ENCODE measurements at regions not wholly inside any gene's neighbourhood (a gene's known extent, or its start where the extent isn't known, plus 50 kb on each side); places are given as distances from the start of the nearest gene placed in this dataset.

GRCh38 chr7:24051651-24052050 is 232.3 kb upstream of the NPY start:
- Mint-ChIP-seq H3K9me3 (ENCODE audit: unreplicated experiment) (no peaks in the 10 kb centered on the region), H3K36me3 (ENCODE audit: unreplicated experiment) (no peaks in the 10 kb centered on the region), H3K27me3 (ENCODE audit: unreplicated experiment) (peaks cover 8% of the 10 kb centered on the region), H3K27ac (ENCODE audit: unreplicated experiment) (no peak overlapping the region), H3K4me1 (ENCODE audit: unreplicated experiment) (peaks cover 8% of the 10 kb centered on the region), H3K4me3 (ENCODE audit: unreplicated experiment) (no peak overlapping the region)
- TF ChIP-seq, protein P1, sequence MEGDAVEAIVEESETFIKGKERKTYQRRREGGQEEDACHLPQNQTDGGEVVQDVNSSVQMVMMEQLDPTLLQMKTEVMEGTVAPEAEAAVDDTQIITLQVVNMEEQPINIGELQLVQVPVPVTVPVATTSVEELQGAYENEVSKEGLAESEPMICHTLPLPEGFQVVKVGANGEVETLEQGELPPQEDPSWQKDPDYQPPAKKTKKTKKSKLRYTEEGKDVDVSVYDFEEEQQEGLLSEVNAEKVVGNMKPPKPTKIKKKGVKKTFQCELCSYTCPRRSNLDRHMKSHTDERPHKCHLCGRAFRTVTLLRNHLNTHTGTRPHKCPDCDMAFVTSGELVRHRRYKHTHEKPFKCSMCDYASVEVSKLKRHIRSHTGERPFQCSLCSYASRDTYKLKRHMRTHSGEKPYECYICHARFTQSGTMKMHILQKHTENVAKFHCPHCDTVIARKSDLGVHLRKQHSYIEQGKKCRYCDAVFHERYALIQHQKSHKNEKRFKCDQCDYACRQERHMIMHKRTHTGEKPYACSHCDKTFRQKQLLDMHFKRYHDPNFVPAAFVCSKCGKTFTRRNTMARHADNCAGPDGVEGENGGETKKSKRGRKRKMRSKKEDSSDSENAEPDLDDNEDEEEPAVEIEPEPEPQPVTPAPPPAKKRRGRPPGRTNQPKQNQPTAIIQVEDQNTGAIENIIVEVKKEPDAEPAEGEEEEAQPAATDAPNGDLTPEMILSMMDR (IDR thresholded peaks at IDR 0.05): no peak
- DNase-seq (ENCODE audit: extremely low spot score, unreplicated experiment): no peak

DNA sequence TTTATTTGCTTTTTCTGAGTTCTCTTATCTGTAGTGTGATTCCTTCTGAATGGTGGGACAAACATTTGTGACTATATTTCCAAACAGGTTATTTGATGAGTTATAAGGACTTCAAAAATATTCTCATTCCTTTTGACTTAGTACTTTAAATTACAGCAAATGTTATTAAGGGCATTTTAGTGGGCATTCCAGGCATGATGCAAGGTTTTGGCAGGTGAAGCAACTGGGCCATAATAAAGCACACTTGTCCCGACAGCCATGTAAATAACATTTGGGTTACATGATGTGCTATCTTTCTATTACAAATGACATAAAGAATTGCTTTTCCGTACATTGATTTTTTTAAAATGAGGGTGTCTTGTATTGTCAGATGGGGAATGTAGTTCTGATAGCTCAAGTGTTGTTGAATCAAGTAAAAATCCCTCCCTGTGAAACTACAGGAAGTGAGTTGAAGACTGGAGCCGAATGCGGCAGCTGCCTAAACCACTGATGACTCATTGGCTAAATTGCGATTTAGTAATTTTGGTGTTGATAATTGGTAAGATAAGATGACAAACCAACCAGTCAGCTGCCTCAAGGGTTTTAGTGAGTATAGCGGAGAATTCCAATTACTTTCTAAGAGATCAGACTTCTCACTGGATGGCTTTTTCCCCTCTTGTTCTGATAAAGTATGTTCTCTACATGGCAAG is 231.3 kb upstream of the NPY start:
- no peak for DNase-seq (ENCODE audit: extremely low spot score, unreplicated experiment)
- no peak overlapping the region for H3K27ac Mint-ChIP-seq (ENCODE audit: unreplicated experiment)
- H3K4me3 Mint-ChIP-seq (ENCODE audit: unreplicated experiment): no peak overlapping the region
- no peaks in the 10 kb centered on the region for H3K9me3 Mint-ChIP-seq (ENCODE audit: unreplicated experiment)
- H3K4me1 Mint-ChIP-seq (ENCODE audit: unreplicated experiment): peaks cover 8% of the 10 kb centered on the region
- H3K27me3 Mint-ChIP-seq (ENCODE audit: unreplicated experiment): peaks cover 8% of the 10 kb centered on the region
- TF ChIP-seq, protein P1 (IDR thresholded peaks at IDR 0.05): no peak
- H3K36me3 Mint-ChIP-seq (ENCODE audit: unreplicated experiment): no peaks in the 10 kb centered on the region

- Mint-ChIP-seq H3K9me3 (ENCODE audit: unreplicated experiment) (no peaks in the 10 kb centered on the region), H3K4me1 (ENCODE audit: unreplicated experiment) (peaks cover 8% of the 10 kb centered on the region), H3K36me3 (ENCODE audit: unreplicated experiment) (no peaks in the 10 kb centered on the region), H3K27ac (ENCODE audit: unreplicated experiment) (no peak overlapping the region), H3K4me3 (ENCODE audit: unreplicated experiment) (no peak overlapping the region), H3K27me3 (ENCODE audit: unreplicated experiment) (peaks cover 8% of the 10 kb centered on the region)
- DNase-seq (ENCODE audit: extremely low spot score, unreplicated experiment): no peak
- TF ChIP-seq, protein P1 (IDR thresholded peaks at IDR 0.05): no peak
Measured at GRCh38 chr7:24054236-24054635, 229.8 kb upstream of the NPY start.

DNA sequence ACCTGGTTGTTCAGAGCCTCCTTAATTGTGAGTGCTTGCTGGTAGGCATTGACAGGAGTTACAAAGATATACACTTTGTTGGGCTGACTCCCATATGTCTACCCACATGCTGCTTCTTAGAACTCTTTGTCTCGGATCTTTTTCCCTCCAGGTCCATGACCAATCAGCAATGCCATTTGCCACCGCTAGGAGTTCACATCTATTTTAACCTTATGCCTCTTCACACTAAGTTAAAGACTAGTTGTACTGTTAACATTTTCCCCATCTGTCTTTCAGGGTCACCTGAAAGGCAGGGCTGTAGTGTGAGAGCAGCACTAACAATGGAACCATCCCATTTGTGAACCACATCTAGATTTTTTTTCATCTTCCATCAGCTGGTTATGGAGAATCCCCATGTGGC is 226.7 kb upstream of the NPY start:
- peaks cover 8% of the 10 kb centered on the region for H3K4me1 Mint-ChIP-seq (ENCODE audit: unreplicated experiment)
- H3K27ac Mint-ChIP-seq (ENCODE audit: unreplicated experiment): no peak overlapping the region
- H3K36me3 Mint-ChIP-seq (ENCODE audit: unreplicated experiment): no peaks in the 10 kb centered on the region
- DNase-seq (ENCODE audit: extremely low spot score, unreplicated experiment): no peak
- no peak overlapping the region for H3K4me3 Mint-ChIP-seq (ENCODE audit: unreplicated experiment)
- TF ChIP-seq, protein P1 (IDR thresholded peaks at IDR 0.05): no peak
- H3K27me3 Mint-ChIP-seq (ENCODE audit: unreplicated experiment): peaks cover 8% of the 10 kb centered on the region
- no peaks in the 10 kb centered on the region for H3K9me3 Mint-ChIP-seq (ENCODE audit: unreplicated experiment)

DNA sequence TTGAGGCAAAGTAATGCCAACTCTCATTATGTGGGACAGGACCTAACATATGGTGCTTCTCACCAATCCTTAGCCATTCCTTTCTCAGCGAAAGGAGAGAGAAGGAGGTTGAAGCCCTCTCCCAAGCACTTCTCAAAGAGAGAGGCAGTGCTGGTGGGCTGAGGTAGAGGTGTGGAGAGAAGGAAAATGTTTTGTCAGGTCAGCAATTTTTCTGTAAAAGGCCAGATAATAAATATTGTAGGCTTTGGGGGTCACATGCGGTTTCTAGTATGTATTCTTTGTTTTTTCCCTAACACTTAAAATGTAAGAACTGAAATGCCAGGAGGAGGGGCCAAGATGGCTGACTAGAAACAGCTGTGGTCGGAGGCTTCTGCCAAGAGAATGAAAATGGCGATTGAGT is 225.0 kb upstream of the NPY start:
- H3K4me3 Mint-ChIP-seq (ENCODE audit: unreplicated experiment): no peak overlapping the region
- no peak for DNase-seq (ENCODE audit: extremely low spot score, unreplicated experiment)
- no peaks in the 10 kb centered on the region for H3K36me3 Mint-ChIP-seq (ENCODE audit: unreplicated experiment)
- no peaks in the 10 kb centered on the region for H3K27me3 Mint-ChIP-seq (ENCODE audit: unreplicated experiment)
- no peak overlapping the region for H3K27ac Mint-ChIP-seq (ENCODE audit: unreplicated experiment)
- no peaks in the 10 kb centered on the region for H3K4me1 Mint-ChIP-seq (ENCODE audit: unreplicated experiment)
- H3K9me3 Mint-ChIP-seq (ENCODE audit: unreplicated experiment): no peaks in the 10 kb centered on the region
- TF ChIP-seq, protein P1 (IDR thresholded peaks at IDR 0.05): no peak

Measured in osteocyte (in vitro differentiated cells).